ENCODE measurements at regions not wholly inside any gene's neighbourhood (a gene's known extent, or its start where the extent isn't known, plus 50 kb on each side); places are given as distances from the start of the nearest gene placed in this dataset.

DNA sequence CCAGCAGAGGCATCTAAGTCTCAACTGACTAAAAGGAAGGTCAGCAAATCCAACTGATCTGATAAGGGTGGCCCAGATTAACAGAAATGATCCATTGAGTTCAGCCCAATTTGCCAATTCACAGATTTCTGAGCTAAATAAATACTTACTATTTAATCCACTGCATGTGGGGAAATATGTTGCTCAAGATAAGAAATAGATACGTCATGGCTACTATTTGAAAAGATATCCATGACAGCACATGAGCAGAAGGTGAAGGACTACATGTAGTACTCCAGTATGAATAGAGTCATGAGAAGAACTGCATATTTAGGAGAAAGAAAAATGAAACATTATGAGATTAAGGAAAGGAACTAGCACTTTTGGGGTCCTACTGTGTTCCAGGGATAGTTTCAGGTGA lies 332.4 kb downstream of the ARPP21 start:
- H3K27ac ChIP-seq (ENCODE audit: low read length), result no peak overlapping the region
- H3K27me3 ChIP-seq (replicated peaks; ENCODE audit: insufficient read depth, low read length), result no peaks in the 10 kb centered on the region
- H3K9ac ChIP-seq (ENCODE audit: low read length), result no peak overlapping the region
- DNase-seq, result no peak
- no peaks in the 10 kb centered on the region for H4K20me1 ChIP-seq (ENCODE audit: insufficient read depth, low read length)
- no peak overlapping the region for H2AFZ ChIP-seq (ENCODE audit: low read length)
- H3K4me1 ChIP-seq (ENCODE audit: low read length), result no peaks in the 10 kb centered on the region
- H3K4me3 ChIP-seq (ENCODE audit: low read length), result no peak overlapping the region
- no peaks in the 10 kb centered on the region for H3K9me3 ChIP-seq (replicated peaks; ENCODE audit: insufficient read depth, low read length)
- TF ChIP-seq, protein P1, sequence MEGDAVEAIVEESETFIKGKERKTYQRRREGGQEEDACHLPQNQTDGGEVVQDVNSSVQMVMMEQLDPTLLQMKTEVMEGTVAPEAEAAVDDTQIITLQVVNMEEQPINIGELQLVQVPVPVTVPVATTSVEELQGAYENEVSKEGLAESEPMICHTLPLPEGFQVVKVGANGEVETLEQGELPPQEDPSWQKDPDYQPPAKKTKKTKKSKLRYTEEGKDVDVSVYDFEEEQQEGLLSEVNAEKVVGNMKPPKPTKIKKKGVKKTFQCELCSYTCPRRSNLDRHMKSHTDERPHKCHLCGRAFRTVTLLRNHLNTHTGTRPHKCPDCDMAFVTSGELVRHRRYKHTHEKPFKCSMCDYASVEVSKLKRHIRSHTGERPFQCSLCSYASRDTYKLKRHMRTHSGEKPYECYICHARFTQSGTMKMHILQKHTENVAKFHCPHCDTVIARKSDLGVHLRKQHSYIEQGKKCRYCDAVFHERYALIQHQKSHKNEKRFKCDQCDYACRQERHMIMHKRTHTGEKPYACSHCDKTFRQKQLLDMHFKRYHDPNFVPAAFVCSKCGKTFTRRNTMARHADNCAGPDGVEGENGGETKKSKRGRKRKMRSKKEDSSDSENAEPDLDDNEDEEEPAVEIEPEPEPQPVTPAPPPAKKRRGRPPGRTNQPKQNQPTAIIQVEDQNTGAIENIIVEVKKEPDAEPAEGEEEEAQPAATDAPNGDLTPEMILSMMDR (IDR thresholded peaks at IDR 0.05; ENCODE audit: low read length), result no peak
- TF ChIP-seq EZH2 (optimal IDR thresholded peaks at IDR 0.05; ENCODE audit: low read depth, low read length) (no peak), EZH2phosphoT487 (IDR thresholded peaks at IDR 0.05; ENCODE audit: low read length) (no peak)
- no peaks in the 10 kb centered on the region for H3K36me3 ChIP-seq (replicated peaks; ENCODE audit: insufficient read depth, low read length)
- H3K9me2 ChIP-seq (replicated peaks; ENCODE audit: insufficient read depth, low read length), result no peaks in the 10 kb centered on the region
- H3K4me2 ChIP-seq (ENCODE audit: low read depth, low read length), result no peak overlapping the region
- no peaks in the 10 kb centered on the region for H3F3A ChIP-seq (ENCODE audit: insufficient read depth, low read length)
- no peaks in the 10 kb centered on the region for H3K79me2 ChIP-seq (ENCODE audit: low read length)

DNA sequence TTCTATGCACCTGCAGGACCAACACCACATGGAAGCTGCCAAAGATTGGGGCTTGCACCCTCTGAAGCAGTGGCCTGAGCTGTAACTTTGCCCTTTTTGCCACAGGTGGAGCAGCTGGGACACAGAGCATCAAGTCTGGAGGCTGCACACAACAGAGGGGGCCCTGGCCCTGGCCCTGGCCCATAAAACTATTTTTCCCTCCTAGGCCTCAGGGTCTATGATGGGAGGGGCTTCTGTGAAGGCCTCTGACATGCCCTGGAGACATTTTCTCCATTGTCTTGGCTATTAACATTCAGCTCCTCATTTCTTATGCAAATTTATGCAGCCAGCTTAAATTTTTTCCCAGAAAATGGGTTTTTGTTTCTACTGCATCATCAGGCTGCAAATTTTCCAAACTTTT lies 335.5 kb downstream of the ARPP21 start:
- no peaks in the 10 kb centered on the region for H4K20me1 ChIP-seq (ENCODE audit: insufficient read depth, low read length)
- H3F3A ChIP-seq (ENCODE audit: insufficient read depth, low read length), result no peaks in the 10 kb centered on the region
- H3K4me1 ChIP-seq (ENCODE audit: low read length), result no peaks in the 10 kb centered on the region
- no peak overlapping the region for H3K27ac ChIP-seq (ENCODE audit: low read length)
- no peak overlapping the region for H3K4me2 ChIP-seq (ENCODE audit: low read depth, low read length)
- no peak overlapping the region for H3K4me3 ChIP-seq (ENCODE audit: low read length)
- no peaks in the 10 kb centered on the region for H3K79me2 ChIP-seq (ENCODE audit: low read length)
- DNase-seq, result no peak
- H3K9me2 ChIP-seq (replicated peaks; ENCODE audit: insufficient read depth, low read length), result no peaks in the 10 kb centered on the region
- no peak overlapping the region for H3K9ac ChIP-seq (ENCODE audit: low read length)
- no peaks in the 10 kb centered on the region for H3K27me3 ChIP-seq (replicated peaks; ENCODE audit: insufficient read depth, low read length)
- no peaks in the 10 kb centered on the region for H3K36me3 ChIP-seq (replicated peaks; ENCODE audit: insufficient read depth, low read length)
- no peak overlapping the region for H2AFZ ChIP-seq (ENCODE audit: low read length)
- TF ChIP-seq EZH2phosphoT487 (IDR thresholded peaks at IDR 0.05; ENCODE audit: low read length) (no peak), EZH2 (optimal IDR thresholded peaks at IDR 0.05; ENCODE audit: low read depth, low read length) (no peak)
- TF ChIP-seq, protein P1 (IDR thresholded peaks at IDR 0.05; ENCODE audit: low read length), result no peak
- H3K9me3 ChIP-seq (replicated peaks; ENCODE audit: insufficient read depth, low read length), result no peaks in the 10 kb centered on the region

DNA sequence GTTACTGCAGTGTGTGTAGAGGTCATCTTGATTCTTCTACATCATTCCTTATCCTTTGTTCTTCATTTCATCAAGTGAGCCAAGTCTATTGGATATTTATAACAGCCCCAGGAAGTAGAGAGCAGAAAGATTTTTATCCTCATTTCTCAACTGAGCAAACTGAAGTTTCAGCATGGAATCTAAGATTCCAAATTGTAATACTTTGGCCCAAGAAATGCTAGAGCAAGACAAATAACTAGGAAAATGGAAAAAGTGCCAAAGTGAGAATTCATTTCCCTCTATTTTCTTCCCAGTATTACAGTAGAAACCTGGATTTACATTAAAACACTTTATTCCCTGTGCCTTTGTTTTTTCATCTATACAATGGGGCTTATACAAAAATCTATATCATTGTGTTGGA lies 346.8 kb downstream of the ARPP21 start:
- no peak overlapping the region for H2AFZ ChIP-seq (ENCODE audit: low read length)
- no peak overlapping the region for H3K27ac ChIP-seq (ENCODE audit: low read length)
- TF ChIP-seq, protein P1 (IDR thresholded peaks at IDR 0.05; ENCODE audit: low read length), result no peak
- TF ChIP-seq EZH2phosphoT487 (IDR thresholded peaks at IDR 0.05; ENCODE audit: low read length) (no peak), EZH2 (optimal IDR thresholded peaks at IDR 0.05; ENCODE audit: low read depth, low read length) (no peak)
- H3K79me2 ChIP-seq (ENCODE audit: low read length), result no peaks in the 10 kb centered on the region
- H4K20me1 ChIP-seq (ENCODE audit: insufficient read depth, low read length), result no peaks in the 10 kb centered on the region
- no peak overlapping the region for H3K4me3 ChIP-seq (ENCODE audit: low read length)
- no peaks in the 10 kb centered on the region for H3F3A ChIP-seq (ENCODE audit: insufficient read depth, low read length)
- no peak overlapping the region for H3K4me2 ChIP-seq (ENCODE audit: low read depth, low read length)
- H3K9me2 ChIP-seq (replicated peaks; ENCODE audit: insufficient read depth, low read length), result no peaks in the 10 kb centered on the region
- no peaks in the 10 kb centered on the region for H3K4me1 ChIP-seq (ENCODE audit: low read length)
- H3K9me3 ChIP-seq (replicated peaks; ENCODE audit: insufficient read depth, low read length), result no peaks in the 10 kb centered on the region
- no peak overlapping the region for H3K9ac ChIP-seq (ENCODE audit: low read length)
- DNase-seq, result no peak
- H3K36me3 ChIP-seq (replicated peaks; ENCODE audit: insufficient read depth, low read length), result no peaks in the 10 kb centered on the region
- H3K27me3 ChIP-seq (replicated peaks; ENCODE audit: insufficient read depth, low read length), result no peaks in the 10 kb centered on the region
